ENCODE measurements at regions not wholly inside any gene's neighbourhood (a gene's known extent, or its start where the extent isn't known, plus 50 kb on each side); places are given as distances from the start of the nearest gene placed in this dataset.

- TF ChIP-seq GATA2 (CRISPR knock-in tag; IDR thresholded peaks at IDR 0.05) (no peak), TEAD4 (IDR thresholded peaks at IDR 0.05; ENCODE audit: borderline replicate concordance, insufficient read depth) (no peak), FOXM1 (IDR thresholded peaks at IDR 0.05; ENCODE audit: low read depth) (no peak), EZH2phosphoT487 (IDR thresholded peaks at IDR 0.05; ENCODE audit: borderline replicate concordance, low read depth) (no peak), MEF2A (IDR thresholded peaks at IDR 0.05; ENCODE audit: borderline replicate concordance, low read depth) (no peak), SIN3A (IDR thresholded peaks at IDR 0.05; ENCODE audit: borderline replicate concordance, low read depth, low read length) (no peak), FOSL2 (IDR thresholded peaks at IDR 0.05; ENCODE audit: borderline replicate concordance, low read depth) (no peak)
- TF ChIP-seq, protein P1, sequence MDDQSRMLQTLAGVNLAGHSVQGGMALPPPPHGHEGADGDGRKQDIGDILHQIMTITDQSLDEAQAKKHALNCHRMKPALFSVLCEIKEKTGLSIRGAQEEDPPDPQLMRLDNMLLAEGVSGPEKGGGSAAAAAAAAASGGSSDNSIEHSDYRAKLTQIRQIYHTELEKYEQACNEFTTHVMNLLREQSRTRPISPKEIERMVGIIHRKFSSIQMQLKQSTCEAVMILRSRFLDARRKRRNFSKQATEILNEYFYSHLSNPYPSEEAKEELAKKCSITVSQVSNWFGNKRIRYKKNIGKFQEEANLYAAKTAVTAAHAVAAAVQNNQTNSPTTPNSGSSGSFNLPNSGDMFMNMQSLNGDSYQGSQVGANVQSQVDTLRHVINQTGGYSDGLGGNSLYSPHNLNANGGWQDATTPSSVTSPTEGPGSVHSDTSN (IDR thresholded peaks at IDR 0.05): no peak
- Histone ChIP-seq H3K79me2 (ENCODE audit: insufficient read depth) (no peaks in the 10 kb centered on the region), H3K4me2 (no peak overlapping the region), H3K27ac (ENCODE audit: low read depth in 2 of 2, low read length in 1 of 2) (no peak overlapping the region), H3K9me3 (no peaks in the 10 kb centered on the region), H3K9me2 (no peaks in the 10 kb centered on the region), H3K4me1 (ENCODE audit: control insufficient read depth in 1 of 2, insufficient read depth in 2 of 2, low read depth in 1 of 2, low read length in 1 of 2) (peaks cover 0 to 16% of the 10 kb centered on the region in 2 experiments; a peak in 1 of 4 replicates), H3K27me3 (ENCODE audit: insufficient read depth) (no peaks in the 10 kb centered on the region), H3K4me3 (ENCODE audit: low read depth in 2 of 2, low read length in 1 of 2) (no peak overlapping the region), H3K9ac (no peak overlapping the region), H4K20me1 (ENCODE audit: insufficient read depth) (no peaks in the 10 kb centered on the region), H3K36me3 (replicated peaks in 1 of 2; ENCODE audit: control insufficient read depth in 1 of 2, insufficient read depth in 2 of 2, low read length in 1 of 2) (no peaks in the 10 kb centered on the region), H3F3A (replicated peaks; ENCODE audit: insufficient read depth) (no peaks in the 10 kb centered on the region), H2AFZ (ENCODE audit: low read depth) (no peak overlapping the region)
- CTCF ChIA-PET: interaction anchor here (0.8 to 4.2 kb wide), 6 partner anchors 9 to 784 kb away, joined by 3 to 30 read pairs (median 4); no protein-coding TSS in a partner anchor
- POLR2A ChIA-PET: no interaction called here
- WGBS (ENCODE audit: low lambda C conversion rate): 83% methylated on average over 1 of the region's 1 CpG
- DNase-seq: no peak
Observed at GRCh38 chr2:71795486-71795885, 342.1 kb downstream of the DYSF start.

- no peak overlapping the region for H3K4me3 ChIP-seq (ENCODE audit: low read depth in 2 of 2, low read length in 1 of 2)
- no peak for TF ChIP-seq RFX5 (IDR thresholded peaks at IDR 0.05; ENCODE audit: low read length)
- no peak for TF ChIP-seq RCOR1 (IDR thresholded peaks at IDR 0.05; ENCODE audit: low read length)
- TF ChIP-seq, protein P2, sequence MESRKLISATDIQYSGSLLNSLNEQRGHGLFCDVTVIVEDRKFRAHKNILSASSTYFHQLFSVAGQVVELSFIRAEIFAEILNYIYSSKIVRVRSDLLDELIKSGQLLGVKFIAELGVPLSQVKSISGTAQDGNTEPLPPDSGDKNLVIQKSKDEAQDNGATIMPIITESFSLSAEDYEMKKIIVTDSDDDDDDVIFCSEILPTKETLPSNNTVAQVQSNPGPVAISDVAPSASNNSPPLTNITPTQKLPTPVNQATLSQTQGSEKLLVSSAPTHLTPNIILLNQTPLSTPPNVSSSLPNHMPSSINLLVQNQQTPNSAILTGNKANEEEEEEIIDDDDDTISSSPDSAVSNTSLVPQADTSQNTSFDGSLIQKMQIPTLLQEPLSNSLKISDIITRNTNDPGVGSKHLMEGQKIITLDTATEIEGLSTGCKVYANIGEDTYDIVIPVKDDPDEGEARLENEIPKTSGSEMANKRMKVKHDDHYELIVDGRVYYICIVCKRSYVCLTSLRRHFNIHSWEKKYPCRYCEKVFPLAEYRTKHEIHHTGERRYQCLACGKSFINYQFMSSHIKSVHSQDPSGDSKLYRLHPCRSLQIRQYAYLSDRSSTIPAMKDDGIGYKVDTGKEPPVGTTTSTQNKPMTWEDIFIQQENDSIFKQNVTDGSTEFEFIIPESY (IDR thresholded peaks at IDR 0.05; ENCODE audit: borderline replicate concordance, low read depth): no peak
- TF ChIP-seq, protein P1 (IDR thresholded peaks at IDR 0.05): no peak
- TF ChIP-seq TEAD4 (IDR thresholded peaks at IDR 0.05; ENCODE audit: borderline replicate concordance, insufficient read depth): no peak
- TF ChIP-seq TAF1 (IDR thresholded peaks at IDR 0.05; ENCODE audit: borderline replicate concordance, low read depth, low read length): no peak
- TF ChIP-seq, protein P3, sequence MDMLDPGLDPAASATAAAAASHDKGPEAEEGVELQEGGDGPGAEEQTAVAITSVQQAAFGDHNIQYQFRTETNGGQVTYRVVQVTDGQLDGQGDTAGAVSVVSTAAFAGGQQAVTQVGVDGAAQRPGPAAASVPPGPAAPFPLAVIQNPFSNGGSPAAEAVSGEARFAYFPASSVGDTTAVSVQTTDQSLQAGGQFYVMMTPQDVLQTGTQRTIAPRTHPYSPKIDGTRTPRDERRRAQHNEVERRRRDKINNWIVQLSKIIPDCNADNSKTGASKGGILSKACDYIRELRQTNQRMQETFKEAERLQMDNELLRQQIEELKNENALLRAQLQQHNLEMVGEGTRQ (IDR thresholded peaks at IDR 0.05; ENCODE audit: borderline replicate concordance, low read depth, low read length): no peak
- TF ChIP-seq ELF1 (IDR thresholded peaks at IDR 0.05): no peak
- TF ChIP-seq GATA2 (CRISPR knock-in tag; IDR thresholded peaks at IDR 0.05): no peak
- H3K79me2 ChIP-seq (ENCODE audit: insufficient read depth): no peaks in the 10 kb centered on the region
- no peak overlapping the region for H2AFZ ChIP-seq (ENCODE audit: low read depth)
- no peaks in the 10 kb centered on the region for H3K36me3 ChIP-seq (replicated peaks in 1 of 2; ENCODE audit: control insufficient read depth in 1 of 2, insufficient read depth in 2 of 2, low read length in 1 of 2)
- H3K27me3 ChIP-seq (ENCODE audit: insufficient read depth): no peaks in the 10 kb centered on the region
- H3K9ac ChIP-seq: no peak overlapping the region
- H3K27ac ChIP-seq (ENCODE audit: low read depth in 2 of 2, low read length in 1 of 2): no peak overlapping the region
- no peaks in the 10 kb centered on the region for H4K20me1 ChIP-seq (ENCODE audit: insufficient read depth)
- H3K9me3 ChIP-seq: no peaks in the 10 kb centered on the region
- ChIA-PET CTCF (interaction anchor here (1.0 to 4.2 kb wide), 5 partner anchors 8 to 342 kb away, joined by 3 to 30 read pairs (median 4); no protein-coding TSS in a partner anchor), POLR2A (no interaction called here)
- H3K4me1 ChIP-seq (ENCODE audit: control insufficient read depth in 1 of 2, insufficient read depth in 2 of 2, low read depth in 1 of 2, low read length in 1 of 2): peaks cover 0 to 17% of the 10 kb centered on the region in 2 experiments; a peak in 1 of 4 replicates
- H3F3A ChIP-seq (replicated peaks; ENCODE audit: insufficient read depth): no peaks in the 10 kb centered on the region
- WGBS (ENCODE audit: low lambda C conversion rate): 78% methylated on average over 4 of the region's 5 CpGs
- no peak for DNase-seq
- no peak overlapping the region for H3K4me2 ChIP-seq
- no peaks in the 10 kb centered on the region for H3K9me2 ChIP-seq
Observed at GRCh38 chr2:71794611-71795010, 341.2 kb downstream of the DYSF start.

All from SK-N-SH (cell line).